SK-N-SH treated with all-trans-retinoic acid at 6 μM for 48 hours (cell line): ENCODE measurements at regions not wholly inside any gene's neighbourhood (a gene's known extent, or its start where the extent isn't known, plus 50 kb on each side); places are given as distances from the start of the nearest gene placed in this dataset.

Source experiments
- ARNTL ChIP-seq: fragments of 450-650 bp; formaldehyde crosslinking; IDR thresholded peaks from 2 replicates; pipeline ENCODE4 v1.5.0; 2020; ENCODE audit warnings: low read depth, mild to moderate bottlenecking, moderate library complexity, borderline replicate concordance
- BACH2 ChIP-seq: fragments of 250-450 bp; sonication (Bioruptor Pico); IDR thresholded peaks from 2 replicates; pipeline ENCODE4 v1.9.0; 2021; ENCODE audit warnings: mild to moderate bottlenecking, borderline replicate concordance
- CSDC2 ChIP-seq: fragments of 250-450 bp; sonication (Bioruptor Pico); IDR thresholded peaks from 2 replicates; pipeline ENCODE4 v1.5.0; 2020; ENCODE audit warnings: mild to moderate bottlenecking, moderate library complexity
- ISL1 ChIP-seq: fragments of 250-450 bp; sonication (Bioruptor Pico); IDR thresholded peaks from 2 replicates; pipeline ENCODE4 v2.1.2; 2022; ENCODE audit warnings: mild to moderate bottlenecking, moderate library complexity
- POU6F1 ChIP-seq: fragments of 250-450 bp; sonication (Bioruptor Pico); IDR thresholded peaks from 2 replicates; pipeline ENCODE4 v1.8.0; 2021; ENCODE audit warnings: low read depth, mild to moderate bottlenecking, moderate library complexity, borderline replicate concordance
- RARB ChIP-seq: fragments of 250-450 bp; sonication (Bioruptor Pico); IDR thresholded peaks from 2 replicates; pipeline ENCODE4 v1.8.0; 2021; ENCODE audit warnings: mild to moderate bottlenecking, moderate library complexity
- SNAI2 ChIP-seq: fragments of 250-450 bp; sonication (Bioruptor Pico); IDR thresholded peaks from 2 replicates; pipeline ENCODE4 v1.5.0; 2020; ENCODE audit warnings: mild to moderate bottlenecking, moderate library complexity
- ZFP3 ChIP-seq: fragments of 250-450 bp; sonication (Bioruptor Pico); IDR thresholded peaks from 2 replicates; pipeline ENCODE4 v1.5.0; 2020; ENCODE audit warnings: mild to moderate bottlenecking, moderate library complexity
- ZFP30 ChIP-seq: fragments of 450-650 bp; formaldehyde crosslinking; IDR thresholded peaks from 2 replicates; pipeline ENCODE4 v1.5.0; 2022; ENCODE audit warnings: mild to moderate bottlenecking, moderate library complexity
- ZNF70 ChIP-seq: fragments of 450-650 bp; formaldehyde crosslinking; IDR thresholded peaks from 2 replicates; pipeline ENCODE4 v1.5.0; 2020; ENCODE audit warnings: mild to moderate bottlenecking, moderate library complexity

DNA sequence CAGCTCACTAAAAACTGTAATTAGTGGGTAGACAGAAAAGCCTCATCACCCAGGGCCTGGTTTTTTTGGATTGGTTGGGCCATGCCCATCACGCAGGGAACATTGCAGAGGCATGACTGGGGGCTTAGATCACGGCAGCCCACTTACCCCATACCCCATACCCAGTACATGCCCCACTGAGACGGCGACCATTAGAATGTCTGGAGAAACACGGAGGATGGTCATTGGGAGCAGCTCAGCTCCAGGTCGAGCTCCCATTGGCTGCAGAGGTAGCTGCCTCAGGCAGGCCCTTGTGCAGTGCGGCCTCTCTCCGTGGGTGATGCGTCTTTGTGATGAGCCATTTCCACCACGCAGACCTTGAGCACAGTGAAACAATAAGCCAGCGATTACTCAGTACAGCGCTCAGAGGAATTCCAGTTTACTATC, 204.0 kb downstream of the GADD45G start:
- TF ChIP-seq POU6F1 (CRISPR knock-in tag) (no peak), CSDC2 (CRISPR knock-in tag) (no peak), BACH2 (CRISPR knock-in tag) (no peak), ZNF70 (CRISPR knock-in tag) (no peak), ZFP30 (CRISPR knock-in tag) (no peak), SNAI2 (CRISPR knock-in tag) (no peak), RARB (CRISPR knock-in tag) (no peak), ARNTL (CRISPR knock-in tag) (no peak), ZFP3 (CRISPR knock-in tag) (no peak), ISL1 (CRISPR knock-in tag) (no peak)
